Pancreas (tissue), 10 donors: ENCODE measurements at regions not wholly inside any gene's neighbourhood (a gene's known extent, or its start where the extent isn't known, plus 50 kb on each side); places are given as distances from the start of the nearest gene placed in this dataset.
A peak's percentile ranks its signal among the peaks of the same experiment; 100 is the strongest.

Experiments used
- ATAC-seq, 4 donors: fragments of 200-7000 bp; cut with Tn5 transposase; one replicate each; pipeline versions ENCODE4 v1.8.0 to v1.9.1; 2020; ENCODE audit warnings: mild to moderate bottlenecking in 4 of 4, moderate library complexity in 4 of 4
- DNase-seq, 6 donors: peaks; one replicate each; pipeline ENCODE4 v3.0.0-alpha.2; 2020
- FAIRE-seq: peaks from 2 replicates; lab custom pipeline; 2012; peaks lifted over from hg19 to GRCh38; lab: Jason Lieb, UNC
- H3K27ac ChIP-seq, 4 donors: fragments of 200-600 bp; sonication (generic); 1 replicate in 3 of 4; 2 replicates in 1 of 4; pipeline versions ENCODE4 v1.5.0 to v1.8.0; 2020
- H3K27me3 ChIP-seq, 4 donors: fragments of 200-600 bp; one replicate each; pipeline ENCODE4 v1.8.0; 2021
- H3K36me3 ChIP-seq, 3 donors: fragments of 200-600 bp; sonication (generic) in 1 of 3; one replicate each; pipeline versions ENCODE4 v1.5.0 to v1.8.0; 2020 to 2021
- H3K4me1 ChIP-seq, 3 donors: fragments of 200-600 bp; one replicate each; pipeline ENCODE4 v1.8.0; 2021
- H3K4me3 ChIP-seq, 4 donors: fragments of 200-600 bp; sonication (generic) in 2 of 4; one replicate each; pipeline versions ENCODE4 v1.5.0 to v1.8.0; 2020 to 2021
- H3K9me3 ChIP-seq, 4 donors: fragments of 200-600 bp; one replicate each; pipeline ENCODE4 v1.8.0; 2021
- WGBS, 2 donors: extraction: QIAGEN DNeasy Blood & Tissue Kit; methylation state at CpG; one replicate each; pipeline ENCODE4 v1.1.7; 2013; 5-methylcytosine and 5-hydroxymethylcytosine counted together
- intact Hi-C, 3 donors: fragments of 100-400 bp; cut with DNase I; formaldehyde crosslinking; loops; one replicate each; pipeline versions ENCODE4 v1.11.1 to v1.14.2; 2022
- TF ChIP-seq, protein P1 (sequence below), 4 donors: fragments of 200-600 bp; sonication (generic) in 3 of 4; IDR thresholded peaks; one replicate each; pipeline versions ENCODE4 v1.5.0 to v1.8.0; 2021; ENCODE audit warnings: antibody characterized with exemption in 4 of 4
- donor health status: healthy with polysubstance abuse.
- donor health status: DM: no; HTN: no; CAD: no; lungs with moderate emphysema.
- donor health status: DM: no; HTN: no; CAD: no.
- donor health status: control.
- donor health status: control.
- donor health status: Bipolar disorder and iron deficiency.
- donor health status: DM: yes; HTN: yes; CAD: no.
- donor health status: DM: no; HTN: no; CAD: no.
- donor health status: DM: no; HTN: no; CAD: no.
- donor health status: DM: yes; HTN: yes; CAD: no.

DNA sequence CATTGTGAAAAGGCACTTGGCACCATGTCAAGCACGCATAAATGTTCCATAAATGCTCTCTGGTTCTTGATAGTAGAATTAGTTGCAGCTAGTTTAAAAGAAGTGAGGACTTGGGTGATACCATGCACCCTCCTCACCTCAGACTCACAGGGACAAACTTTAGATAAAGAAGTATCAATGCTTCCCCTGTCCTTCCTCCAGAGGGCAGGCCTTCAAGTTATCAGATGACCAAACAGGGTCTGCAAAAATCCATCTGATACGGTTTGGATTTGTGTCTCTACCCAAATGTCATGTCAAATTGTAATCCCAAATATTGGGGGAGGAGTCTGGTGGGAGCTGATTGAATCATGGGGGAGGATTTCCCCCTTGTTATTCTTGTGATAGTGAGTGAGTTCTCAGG, 54.1 kb downstream of the C1QL2 start:
- 17 to 21% methylated on average over 2 of the region's 2 CpGs for WGBS, 2 donors
- TF ChIP-seq, protein P1, sequence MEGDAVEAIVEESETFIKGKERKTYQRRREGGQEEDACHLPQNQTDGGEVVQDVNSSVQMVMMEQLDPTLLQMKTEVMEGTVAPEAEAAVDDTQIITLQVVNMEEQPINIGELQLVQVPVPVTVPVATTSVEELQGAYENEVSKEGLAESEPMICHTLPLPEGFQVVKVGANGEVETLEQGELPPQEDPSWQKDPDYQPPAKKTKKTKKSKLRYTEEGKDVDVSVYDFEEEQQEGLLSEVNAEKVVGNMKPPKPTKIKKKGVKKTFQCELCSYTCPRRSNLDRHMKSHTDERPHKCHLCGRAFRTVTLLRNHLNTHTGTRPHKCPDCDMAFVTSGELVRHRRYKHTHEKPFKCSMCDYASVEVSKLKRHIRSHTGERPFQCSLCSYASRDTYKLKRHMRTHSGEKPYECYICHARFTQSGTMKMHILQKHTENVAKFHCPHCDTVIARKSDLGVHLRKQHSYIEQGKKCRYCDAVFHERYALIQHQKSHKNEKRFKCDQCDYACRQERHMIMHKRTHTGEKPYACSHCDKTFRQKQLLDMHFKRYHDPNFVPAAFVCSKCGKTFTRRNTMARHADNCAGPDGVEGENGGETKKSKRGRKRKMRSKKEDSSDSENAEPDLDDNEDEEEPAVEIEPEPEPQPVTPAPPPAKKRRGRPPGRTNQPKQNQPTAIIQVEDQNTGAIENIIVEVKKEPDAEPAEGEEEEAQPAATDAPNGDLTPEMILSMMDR (IDR thresholded peaks at IDR 0.05), result no peak
- no peaks in the 10 kb centered on the region for H3K9me3 ChIP-seq
- intact Hi-C loops, result no loop called here
- FAIRE-seq (no peak), DNase-seq (no peak), ATAC-seq (no peak)
- no peaks in the 10 kb centered on the region for H3K4me1 ChIP-seq
- no peak overlapping the region for H3K27ac ChIP-seq
- no peaks in the 10 kb centered on the region for H3K36me3 ChIP-seq
- H3K27me3 ChIP-seq, result no peaks in the 10 kb centered on the region
- H3K4me3 ChIP-seq, result no peak overlapping the region

GRCh38 chr2:119102964-119103363, 55.6 kb downstream of the C1QL2 start:
- intact Hi-C loops, result no loop called here
- Histone ChIP-seq H3K27ac (no peak overlapping the region), H3K36me3 (no peaks in the 10 kb centered on the region), H3K4me3 (no peak overlapping the region), H3K9me3 (no peaks in the 10 kb centered on the region), H3K27me3 (no peaks in the 10 kb centered on the region), H3K4me1 (no peaks in the 10 kb centered on the region)
- no peak for FAIRE-seq
- DNase-seq, result no peak
- no peak for ATAC-seq
- TF ChIP-seq, protein P1 (IDR thresholded peaks at IDR 0.05), result no peak

DNA sequence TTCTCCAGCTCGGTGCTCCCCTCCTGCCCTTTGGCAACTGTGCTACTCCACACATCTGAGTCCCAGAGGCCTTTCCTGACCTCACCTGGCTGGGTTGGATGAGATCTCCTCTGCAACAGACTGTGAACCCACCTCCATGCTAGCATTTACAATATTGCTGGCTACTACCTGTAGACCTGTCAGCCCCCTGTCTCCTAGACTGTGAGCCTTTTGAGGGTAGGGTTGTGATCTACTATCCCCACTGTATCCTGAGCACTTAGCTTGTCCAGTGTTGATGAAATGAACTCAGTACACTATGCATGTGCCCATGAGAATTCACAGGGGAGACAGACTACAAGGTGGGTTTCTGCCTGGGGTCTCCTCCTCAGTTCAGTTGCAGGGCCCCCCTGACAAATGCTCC, 70.1 kb downstream of the C1QL2 start:
- TF ChIP-seq, protein P1 (IDR thresholded peaks at IDR 0.05), result no peak
- Histone ChIP-seq H3K27me3 (no peaks in the 10 kb centered on the region), H3K4me3 (no peak overlapping the region), H3K27ac (no peak overlapping the region), H3K36me3 (no peaks in the 10 kb centered on the region), H3K9me3 (no peaks in the 10 kb centered on the region), H3K4me1 (peaks cover 0 to 8% (median 0%) of the 10 kb centered on the region in 3 donors)
- no peak for FAIRE-seq
- no peak for DNase-seq
- intact Hi-C loops, result no loop called here
- ATAC-seq, result no peak
- WGBS, 2 donors, result 88 to 90% methylated on average over 1 of the region's 1 CpG

GRCh38 chr2:119086327-119086726, 72.2 kb downstream of the C1QL2 start:
- DNase-seq (no peak), ATAC-seq (no peak), FAIRE-seq (no peak)
- Histone ChIP-seq H3K9me3 (no peaks in the 10 kb centered on the region), H3K36me3 (no peaks in the 10 kb centered on the region), H3K27ac (no peak overlapping the region), H3K4me3 (no peak overlapping the region), H3K4me1 (peaks cover 0 to 8% (median 0%) of the 10 kb centered on the region in 3 donors), H3K27me3 (no peaks in the 10 kb centered on the region)
- TF ChIP-seq, protein P1 (IDR thresholded peaks at IDR 0.05), result no peak
- 47 to 53% methylated on average over 8 of the region's 8 CpGs for WGBS, 2 donors
- intact Hi-C loops, result no loop called here

- FAIRE-seq (no peak), ATAC-seq (peak in 1 of 4 donors; percentile 43), DNase-seq (peak in 2 of 6 donors; percentile 7 to 18)
- peaks cover 0 to 8% (median 0%) of the 10 kb centered on the region in 3 donors for H3K4me1 ChIP-seq
- H3K36me3 ChIP-seq, result no peaks in the 10 kb centered on the region
- no peak overlapping the region for H3K4me3 ChIP-seq
- TF ChIP-seq, protein P1 (IDR thresholded peaks at IDR 0.05), result no peak
- WGBS, 2 donors, result 22 to 33% methylated on average over 6 of the region's 6 CpGs
- intact Hi-C loops, result no loop called here
- no peaks in the 10 kb centered on the region for H3K27me3 ChIP-seq
- no peaks in the 10 kb centered on the region for H3K9me3 ChIP-seq
- no peak overlapping the region for H3K27ac ChIP-seq
These were observed 72.9 kb downstream of the C1QL2 start for GRCh38 chr2:119085613-119086012.
